ENCODE measurements at regions not wholly inside any gene's neighbourhood (a gene's known extent, or its start where the extent isn't known, plus 50 kb on each side); places are given as distances from the start of the nearest gene placed in this dataset.

DNA sequence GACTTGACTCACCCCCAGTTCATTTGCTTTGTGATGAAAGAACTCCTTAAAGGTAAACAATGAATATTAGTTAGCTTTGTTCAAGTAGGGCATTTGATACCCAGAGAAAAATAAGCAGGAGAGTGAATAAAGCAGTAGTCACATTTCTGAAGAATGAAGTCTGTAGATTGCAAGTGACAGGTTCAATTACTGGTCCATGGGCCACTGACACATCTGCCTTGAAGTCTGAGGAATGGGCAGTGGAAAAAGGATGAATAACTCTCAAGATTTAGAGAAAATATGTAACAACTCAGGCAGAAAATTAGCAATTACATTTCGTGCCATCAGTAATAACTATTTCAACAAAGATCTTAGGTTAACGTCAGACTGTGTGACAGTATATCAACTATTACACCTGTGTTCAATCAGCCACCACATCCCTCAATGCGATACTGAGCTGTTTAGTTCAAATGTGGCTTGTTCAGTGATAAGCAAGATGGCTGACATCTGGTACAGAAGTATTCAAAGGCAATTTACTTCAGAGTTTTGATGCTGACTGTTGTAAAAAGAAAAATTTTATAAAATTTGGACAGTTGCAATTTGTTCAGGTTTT lies 1890.7 kb upstream of the NUDT12 start:
- no peak for DNase-seq

DNA sequence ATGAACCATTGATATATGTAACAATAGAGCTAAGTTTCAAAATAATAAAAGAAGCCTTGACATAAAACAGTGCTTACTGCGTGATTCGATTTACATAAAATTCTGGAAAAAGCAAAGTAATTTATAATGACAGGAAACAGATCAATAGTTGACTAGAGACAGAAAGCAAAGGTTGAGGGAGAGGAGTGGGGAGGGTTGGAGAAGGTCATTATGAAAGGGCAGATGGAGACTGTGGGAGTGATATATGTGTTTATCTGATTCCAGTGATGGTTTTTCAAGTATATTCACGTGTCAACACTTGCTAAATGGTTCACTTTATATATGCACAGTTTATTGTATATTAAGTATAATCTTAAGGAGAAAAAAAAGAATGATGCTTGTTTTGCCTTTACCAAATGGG lies 1885.7 kb upstream of the NUDT12 start:
- DNase-seq = no peak

DNA sequence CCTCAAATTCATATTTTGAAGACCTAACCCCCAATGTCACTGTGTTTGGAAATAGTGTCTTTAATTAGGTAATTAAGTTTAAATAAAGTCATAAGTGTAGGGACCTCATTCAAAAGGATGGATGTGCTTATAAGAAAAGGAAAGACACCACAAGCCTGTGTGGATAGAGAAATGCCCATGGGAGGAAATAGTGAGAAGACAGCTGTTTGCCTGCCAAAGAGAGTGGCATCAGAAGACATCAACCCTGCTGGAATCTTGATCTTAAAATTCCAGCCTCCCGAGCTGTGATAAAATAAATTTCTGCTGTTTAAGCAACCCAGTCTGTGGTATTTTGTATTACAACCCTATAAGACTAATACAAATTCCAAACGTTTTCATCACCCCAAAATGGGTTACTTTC lies 1867.9 kb upstream of the NUDT12 start:
- DNase-seq = no peak

DNA sequence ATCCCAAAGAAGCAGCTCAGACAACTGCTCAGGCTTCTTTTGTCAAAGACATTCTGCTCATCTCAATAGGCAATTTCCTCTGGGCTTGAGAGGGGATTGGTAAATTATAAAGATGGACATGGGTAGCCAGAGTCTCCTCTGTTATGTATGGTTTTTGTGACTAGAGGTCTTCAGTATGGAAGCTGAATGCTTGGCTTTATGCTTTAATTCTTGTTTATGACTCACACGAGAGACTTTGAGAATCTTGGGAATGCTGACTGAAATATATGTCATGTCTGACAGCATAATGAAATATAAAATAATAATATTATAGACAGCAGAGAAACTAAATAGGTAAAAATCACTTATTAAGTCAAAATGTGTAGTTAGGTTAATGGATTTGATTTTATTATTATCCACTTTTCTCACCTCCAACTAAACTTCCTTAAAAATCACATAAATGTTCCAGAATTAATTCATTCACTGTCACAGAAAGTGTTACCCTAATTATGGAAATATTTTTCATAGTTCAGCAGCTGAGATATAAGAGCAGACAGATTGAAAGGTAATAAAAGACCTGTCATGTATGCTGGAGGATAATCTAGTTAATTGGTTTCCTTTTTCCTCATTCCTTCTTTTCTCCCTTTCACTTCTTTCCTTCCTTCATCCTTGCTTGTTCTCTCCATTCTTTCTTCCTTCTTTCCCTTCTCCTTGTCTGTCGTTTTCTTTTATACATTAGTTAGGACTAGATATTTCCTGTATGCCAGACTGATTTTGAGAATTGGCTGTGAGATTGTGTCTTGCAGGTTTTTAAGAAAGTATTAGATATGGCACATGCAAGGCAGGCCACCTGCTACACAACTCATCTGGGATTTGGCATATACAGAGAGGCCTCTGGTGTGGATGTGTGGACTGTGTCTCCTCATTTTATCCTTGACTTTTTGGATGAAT lies 1866.1 kb upstream of the NUDT12 start:
- DNase-seq = peak; percentile 5

DNA sequence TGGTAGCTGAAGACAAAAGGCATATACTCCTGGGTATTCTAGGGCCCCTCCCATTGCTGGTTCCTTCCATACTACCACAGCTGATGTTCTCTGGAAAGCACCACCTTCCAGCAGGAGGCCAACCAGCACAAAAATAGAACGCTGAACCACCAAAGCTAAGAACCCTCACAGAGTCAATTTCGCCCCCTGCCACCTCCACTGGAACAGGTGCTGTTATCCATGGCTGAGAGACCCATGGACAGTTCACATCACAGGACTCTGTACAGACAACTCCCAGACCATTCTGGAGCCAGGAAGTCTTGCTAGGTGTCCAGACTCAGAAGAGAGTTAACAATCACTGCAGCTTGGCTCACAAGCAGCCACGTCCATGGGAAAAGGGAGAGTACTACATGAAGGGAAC lies 1851.5 kb upstream of the NUDT12 start:
- no peak for DNase-seq

DNA sequence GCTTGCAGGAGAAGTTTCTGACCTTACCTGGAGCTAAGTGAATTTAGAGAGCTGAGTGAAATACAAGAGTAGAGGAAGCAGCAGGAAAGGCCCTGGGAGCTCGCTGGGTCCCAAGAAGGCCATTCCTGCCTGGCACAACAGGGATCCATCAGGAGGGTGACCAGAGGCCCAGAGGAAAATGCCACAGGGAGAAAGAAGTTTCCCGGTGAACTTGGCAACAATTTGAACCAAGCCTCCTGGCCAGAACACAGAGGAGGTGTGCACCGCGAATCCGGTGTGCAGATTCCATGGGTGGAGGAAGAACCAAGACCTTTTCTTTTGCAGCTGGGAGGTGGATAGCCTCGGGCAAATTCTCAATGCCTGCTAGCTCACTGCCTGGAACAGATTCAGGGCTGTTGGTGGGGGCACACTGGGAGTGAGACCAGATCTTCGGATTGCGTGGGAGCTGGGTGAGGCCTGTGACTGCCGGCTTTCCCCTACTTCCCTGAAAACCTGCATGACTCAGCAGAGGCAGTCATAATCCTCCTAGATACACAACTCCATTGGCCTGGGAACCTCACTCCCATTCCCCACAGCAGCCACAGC lies 1850.9 kb upstream of the NUDT12 start:
- DNase-seq = no peak

DNA sequence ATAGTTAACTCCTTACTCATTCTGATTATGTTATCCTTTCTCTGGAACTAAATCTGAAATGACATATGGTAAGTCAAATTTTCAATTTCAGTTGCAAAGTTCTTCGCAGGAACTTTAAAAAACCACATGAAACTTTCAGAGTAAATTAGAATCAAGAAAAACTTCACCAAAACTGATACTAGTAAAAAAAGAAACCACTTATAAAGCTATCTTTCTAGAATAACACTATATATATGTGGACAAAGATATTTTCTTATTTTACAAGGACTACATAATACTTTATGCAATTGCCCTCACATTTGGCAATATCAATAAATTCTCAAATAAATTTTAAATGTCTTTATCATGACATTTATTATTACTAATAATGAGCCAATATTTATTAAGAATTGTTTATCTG lies 1847.1 kb upstream of the NUDT12 start:
- DNase-seq = no peak

DNA sequence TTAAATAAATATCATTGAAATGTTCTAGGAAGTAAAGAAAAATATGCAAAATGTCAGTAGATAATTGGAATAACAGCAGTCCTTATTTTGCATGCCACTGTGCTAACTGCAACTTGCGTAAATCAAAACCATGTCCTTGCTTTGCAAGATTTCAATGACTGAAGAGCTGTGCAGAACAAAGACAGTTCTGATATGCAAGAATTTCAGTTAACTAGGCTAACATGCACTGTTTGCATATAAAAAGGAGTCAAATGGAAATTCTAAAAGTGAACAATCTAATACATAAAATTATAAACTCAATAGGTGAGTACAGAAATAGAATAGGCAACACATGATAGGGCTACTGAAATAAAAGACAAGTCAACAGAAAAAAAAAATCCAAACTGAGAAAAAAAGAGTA lies 1844.6 kb upstream of the NUDT12 start:
- no peak for DNase-seq

DNA sequence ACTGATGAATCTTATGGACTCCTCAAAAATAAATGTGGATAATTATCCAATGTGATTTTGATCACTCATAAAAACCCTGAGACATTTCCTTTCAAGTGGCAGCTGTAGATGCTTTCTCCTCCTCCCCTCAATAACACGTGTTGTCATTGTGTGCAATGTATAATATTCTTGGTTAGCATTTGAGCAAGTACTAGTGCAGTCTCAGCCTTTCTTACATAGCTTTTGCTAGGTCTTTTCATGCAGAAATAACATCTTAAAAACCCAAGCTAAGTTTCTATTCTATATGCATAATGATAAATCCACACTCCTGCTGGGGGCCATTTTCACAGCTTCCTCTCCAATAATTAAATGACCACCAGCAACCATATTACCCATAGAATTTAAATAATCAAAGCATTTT lies 1835.2 kb upstream of the NUDT12 start:
- no peak for DNase-seq

DNA sequence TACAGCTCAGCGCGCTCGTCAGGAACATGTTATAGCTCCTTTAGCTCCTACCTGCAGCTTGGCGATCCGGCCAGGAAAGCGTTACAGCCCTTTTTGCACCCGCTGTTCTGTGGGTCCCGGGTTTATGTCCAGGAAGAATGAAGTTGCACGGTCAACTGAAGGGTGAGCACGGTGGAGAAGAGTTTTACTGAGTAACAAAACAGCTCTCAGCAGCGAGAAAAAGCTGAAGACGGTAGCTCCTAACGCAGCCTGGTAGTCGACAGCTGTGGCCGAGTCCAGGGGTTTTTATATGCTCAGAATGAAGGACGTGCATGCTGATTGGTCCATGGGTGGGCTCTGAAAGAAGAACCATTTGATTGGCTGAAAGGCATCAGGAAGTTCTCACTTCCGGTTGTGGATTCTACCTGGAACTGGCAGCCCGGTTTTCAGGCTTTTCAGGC lies 1830.1 kb upstream of the NUDT12 start:
- DNase-seq = no peak

DNA sequence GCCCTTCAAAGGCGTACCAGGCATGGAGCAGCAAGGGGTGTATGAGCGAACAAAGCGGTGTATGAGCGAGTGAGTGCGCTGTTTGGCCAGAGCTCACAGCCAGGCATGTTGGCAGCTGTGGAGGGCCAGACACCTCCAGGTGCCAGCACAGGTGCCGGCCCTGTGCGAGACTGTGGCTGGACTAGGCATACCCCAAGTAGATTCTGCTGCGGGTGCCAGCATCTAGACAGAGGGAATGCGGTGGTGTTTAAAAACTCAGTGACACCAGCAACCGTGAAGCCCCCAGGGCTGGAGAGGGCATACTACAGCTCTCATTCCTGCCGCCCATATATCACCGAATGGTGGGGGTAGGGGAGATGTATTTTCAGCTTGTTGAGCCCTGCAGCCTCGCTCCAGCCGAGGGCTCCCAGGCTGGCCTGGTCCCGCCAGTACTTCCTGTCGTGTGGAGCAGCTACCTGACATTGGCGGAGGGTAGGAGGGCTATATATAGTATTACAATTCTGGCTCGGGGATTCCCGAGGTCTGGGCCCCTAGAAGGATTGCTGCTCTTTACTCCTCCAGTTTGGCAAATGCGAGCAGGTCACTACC lies 1829.6 kb upstream of the NUDT12 start:
- DNase-seq = no peak

DNA sequence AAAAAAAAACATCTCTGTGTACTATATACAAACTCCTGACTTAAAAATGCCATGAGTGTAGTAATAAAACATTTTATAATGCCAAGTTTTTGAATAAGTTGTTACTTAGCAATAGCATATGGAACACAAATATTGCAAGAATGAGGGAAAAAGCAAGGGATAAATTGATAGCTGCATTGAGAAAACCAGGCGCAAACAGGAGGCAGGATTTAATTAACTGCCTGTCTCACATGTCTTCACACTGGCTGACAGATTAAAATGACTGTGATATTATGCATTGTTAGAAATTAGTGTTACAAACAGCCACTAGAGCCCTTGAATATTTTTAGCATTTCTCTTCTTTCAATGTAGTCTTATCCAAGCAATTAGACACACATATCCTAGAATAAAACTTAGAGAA lies 1817.5 kb upstream of the NUDT12 start:
- no peak for DNase-seq

DNA sequence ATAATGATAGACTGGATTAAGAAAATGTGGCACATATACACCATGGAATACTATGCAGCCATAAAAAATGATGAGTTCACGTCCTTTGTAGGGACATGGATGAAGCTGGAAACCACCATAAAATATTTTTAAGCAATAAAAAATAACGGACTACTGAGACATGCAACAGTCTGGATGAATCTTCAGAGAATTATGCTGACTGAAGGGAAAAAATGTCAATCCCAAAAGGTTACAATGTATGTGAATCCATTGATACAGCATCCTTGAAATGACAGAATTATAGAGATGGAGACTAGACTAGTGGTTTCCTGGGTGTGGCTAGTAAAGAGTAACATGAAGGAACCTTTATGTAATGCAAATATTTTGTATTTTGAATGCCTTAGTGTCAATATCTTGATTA lies 1808.6 kb upstream of the NUDT12 start:
- DNase-seq = no peak

DNA sequence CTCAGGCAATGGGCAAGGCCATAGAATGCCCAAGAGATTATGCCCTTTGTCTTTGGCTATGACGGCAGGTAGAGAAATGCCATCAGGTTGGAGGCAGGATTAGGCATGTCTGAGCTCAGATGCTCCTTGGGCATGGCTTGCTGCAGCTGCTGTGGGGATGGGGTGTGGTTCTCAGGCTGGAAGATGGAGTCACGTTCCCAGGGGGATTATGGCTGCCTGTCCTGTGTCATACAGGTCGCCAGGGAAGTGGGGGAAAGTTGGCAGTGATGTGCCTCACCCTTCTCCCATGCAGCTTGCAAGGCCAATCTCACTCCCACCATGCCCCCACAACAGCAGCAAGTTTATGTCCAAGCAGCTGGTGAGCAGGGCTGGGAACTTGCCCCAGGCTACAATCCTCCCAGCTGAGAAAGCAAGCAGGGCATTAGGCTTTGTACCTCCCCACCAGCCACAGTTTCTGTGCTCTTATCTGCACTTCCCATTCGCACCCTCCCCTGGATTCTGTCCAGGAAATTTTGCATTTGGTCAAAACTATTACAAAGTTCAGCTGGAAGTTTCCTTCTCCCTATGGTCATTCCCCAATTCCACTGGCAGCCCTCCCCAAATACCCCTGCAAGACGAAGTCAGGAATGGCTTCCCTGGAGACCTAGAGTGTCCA lies 1788.0 kb upstream of the NUDT12 start:
- no peak for DNase-seq

DNA sequence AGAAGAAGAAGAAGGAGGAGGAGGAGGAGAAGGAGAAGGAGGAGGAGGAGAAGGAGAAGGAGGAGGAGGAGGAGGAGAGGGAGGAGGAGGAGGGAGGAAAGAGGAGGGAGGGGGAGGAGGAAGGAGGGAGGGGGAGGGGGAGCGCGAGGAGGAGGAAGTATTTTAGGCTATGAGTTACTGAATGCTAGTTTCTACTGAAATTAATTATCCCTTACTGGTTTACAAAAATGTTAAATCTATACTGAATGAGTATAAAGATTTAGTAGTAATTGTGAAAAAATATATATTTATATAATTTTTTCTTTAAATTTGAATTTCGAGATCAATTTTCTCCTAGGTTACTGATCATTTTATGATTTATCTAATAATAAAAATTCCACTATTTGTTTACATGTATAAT lies 1769.0 kb upstream of the NUDT12 start:
- no peak for DNase-seq

DNA sequence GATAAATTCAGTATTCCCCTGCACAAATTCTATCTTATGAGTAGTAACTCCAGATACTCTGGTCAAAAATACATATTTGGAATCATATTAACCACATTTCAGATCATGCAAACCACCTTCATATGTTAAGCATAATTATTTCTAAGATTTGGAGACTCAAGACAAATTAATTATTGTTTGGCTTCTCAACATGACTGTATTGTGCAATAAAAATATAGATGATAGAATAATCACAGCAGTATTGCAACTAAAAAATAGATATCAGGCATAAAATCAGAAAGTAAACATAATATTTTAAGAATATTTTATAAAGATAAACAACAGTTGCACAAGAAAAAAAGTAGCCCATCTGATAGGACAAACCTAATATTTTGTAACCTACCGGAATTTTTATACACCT lies 1767.6 kb upstream of the NUDT12 start:
- DNase-seq = no peak

DNA sequence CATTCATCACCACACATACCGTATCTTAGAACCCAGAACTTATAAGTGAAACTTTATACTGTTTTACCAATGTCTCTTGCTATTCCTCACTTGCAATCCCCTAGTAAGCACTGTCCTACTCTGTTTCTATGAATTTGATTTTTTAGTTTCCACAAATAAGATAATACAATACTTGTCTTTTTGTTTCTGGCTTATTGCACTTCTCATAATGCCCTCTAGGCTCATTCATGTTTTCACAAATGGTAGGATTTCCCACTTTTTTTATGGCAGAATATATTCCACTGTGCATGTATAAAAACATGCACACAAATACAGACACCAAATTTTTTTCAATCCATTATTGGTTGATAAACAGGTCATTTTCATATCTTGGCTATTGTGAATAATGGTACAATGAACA lies 1742.3 kb upstream of the NUDT12 start:
- DNase-seq = no peak

DNA sequence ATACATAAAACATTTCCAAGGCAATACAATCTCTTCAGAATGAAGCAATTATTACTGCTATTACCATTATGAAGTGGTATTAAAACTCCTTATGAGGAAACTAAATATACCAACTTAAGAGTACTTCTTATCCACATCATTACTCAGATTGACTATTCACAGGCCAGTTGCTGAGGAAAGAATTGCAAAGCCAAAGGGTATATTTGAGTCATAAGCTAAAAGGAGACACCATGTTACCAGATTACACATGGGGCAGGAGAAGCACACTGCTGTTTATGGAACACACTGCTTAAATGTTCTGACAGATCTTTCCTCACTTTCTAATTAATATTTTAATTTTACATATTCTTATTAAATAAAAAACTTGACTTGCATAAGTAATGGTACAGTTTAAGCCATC lies 1726.4 kb upstream of the NUDT12 start:
- no peak for DNase-seq

DNA sequence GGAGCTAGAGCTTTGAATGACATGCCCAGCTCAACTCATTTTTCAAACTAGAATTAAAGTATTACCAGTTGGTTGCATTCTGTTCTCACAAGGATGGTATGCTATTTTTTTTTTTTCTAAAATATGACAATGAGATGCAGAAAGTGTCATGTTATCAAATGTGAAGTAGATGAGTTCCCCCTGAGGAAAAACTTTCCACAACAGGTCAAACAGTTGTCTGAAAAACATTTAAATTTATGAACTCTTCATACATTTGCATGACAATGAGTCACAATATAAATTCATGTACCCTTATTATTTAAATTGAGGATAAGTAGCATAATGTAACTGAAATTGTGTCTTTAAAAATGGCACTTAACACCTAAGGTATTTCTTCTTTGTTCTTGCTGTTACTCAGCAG lies 1720.5 kb upstream of the NUDT12 start:
- no peak for DNase-seq

DNA sequence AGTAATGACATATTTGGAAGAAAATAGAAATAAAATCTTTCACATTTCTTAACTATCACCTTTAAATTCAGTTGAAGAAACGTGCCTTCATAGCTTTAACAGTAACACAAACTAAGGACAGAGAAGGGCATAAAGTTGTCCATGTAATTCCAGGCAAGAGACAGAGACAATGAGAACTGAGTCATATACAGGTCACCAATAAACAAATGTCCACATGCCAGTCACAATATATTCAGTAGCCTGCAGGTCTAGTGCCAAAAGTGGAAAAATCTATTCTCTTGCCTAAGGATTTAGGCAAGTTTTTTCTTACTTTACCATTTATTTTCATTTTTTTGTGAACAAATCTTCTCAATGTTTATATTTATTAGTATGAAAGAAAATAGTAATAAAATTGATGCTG lies 1711.5 kb upstream of the NUDT12 start:
- no peak for DNase-seq

DNA sequence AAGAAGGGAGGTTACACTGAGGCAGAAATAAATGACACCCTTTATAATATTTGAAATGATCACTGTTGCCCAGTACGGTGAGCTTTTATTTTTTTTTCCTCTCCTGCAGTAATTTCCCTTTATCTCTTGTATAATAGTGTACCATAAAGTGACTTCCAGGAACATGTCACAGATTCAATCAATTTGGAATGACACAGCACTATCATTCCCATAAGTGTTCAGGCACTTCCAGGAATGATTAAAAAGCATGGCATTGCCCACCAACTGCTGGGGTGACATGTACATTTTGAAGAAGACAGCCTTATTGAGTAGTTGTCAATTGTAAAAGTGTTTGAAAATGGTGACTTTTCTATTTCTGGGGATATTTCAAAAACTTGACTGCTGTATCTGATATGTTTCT lies 1700.9 kb upstream of the NUDT12 start:
- no peak for DNase-seq

DNA sequence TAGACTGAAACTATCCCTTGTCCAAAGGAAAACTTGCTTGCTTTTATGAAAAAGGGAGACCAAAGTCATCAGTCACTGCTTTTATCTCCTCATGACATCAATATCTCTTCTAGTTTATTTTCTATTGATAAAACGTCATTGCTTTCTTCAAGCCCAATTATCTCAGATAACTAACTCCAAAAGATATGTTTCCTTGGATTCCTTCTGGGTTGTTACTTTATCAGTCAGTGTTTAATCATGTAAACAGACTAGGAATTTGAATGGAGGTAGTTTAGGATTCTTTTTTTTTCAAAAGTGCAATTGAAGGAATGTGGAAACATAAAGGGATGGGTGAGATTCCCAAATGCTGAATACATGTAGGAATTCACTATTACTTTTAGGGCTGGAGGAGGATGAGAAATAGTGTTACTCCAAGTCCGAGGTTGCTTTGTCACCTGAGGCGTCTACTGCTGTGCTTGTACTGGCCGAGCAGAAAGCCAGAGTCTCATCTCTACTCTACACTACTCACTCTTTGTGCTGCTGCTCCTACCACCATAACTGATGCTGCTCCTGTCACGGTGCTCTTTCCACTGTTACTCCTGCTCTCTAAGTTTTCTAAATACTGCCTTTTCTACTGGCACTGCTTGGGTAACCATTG lies 1697.1 kb upstream of the NUDT12 start:
- no peak for DNase-seq

DNA sequence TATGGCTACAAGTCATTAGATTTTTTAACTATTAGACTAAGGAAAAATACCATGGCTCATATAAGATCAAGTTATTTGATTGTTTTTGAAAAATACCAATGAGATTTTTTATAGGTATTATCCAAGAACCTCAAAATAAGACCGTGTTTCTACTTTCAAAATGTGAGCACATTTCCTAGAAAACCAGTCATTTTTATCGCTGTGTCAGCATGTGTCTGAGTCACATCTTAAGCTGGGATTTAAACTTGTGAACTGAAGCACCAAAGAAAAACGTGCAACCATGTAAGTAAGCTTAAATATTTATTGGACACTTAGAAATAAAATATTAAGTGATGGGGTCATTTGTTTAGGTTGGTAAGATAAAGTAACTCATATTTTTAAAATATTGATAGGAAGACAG lies 1676.0 kb upstream of the NUDT12 start:
- DNase-seq = no peak
